ENCODE measurements at regions not wholly inside any gene's neighbourhood (a gene's known extent, or its start where the extent isn't known, plus 50 kb on each side); places are given as distances from the start of the nearest gene placed in this dataset.

DNA sequence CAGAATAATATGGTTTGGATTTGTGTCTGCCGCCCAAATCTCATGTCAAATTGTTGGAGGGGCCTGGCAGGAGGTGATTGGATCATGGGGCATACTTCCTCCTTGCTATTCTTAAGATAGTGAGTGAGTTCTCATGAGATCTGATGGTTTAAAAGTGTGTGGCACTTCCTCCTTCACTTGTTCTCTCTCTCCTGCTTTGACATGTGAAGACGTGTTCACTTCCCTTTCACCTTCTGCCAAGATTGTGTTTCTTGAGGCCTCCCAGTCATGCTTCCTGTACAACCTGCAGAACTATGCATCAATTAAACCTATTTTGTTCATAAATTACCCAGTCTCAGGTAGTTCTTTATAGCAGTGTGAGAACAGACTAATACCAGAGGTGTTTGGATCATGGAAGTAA, 325.7 kb upstream of the GIMD1 start:
- no peak for TF ChIP-seq POLR2AphosphoS5 (IDR thresholded peaks at IDR 0.05)
- TF ChIP-seq, protein P1, sequence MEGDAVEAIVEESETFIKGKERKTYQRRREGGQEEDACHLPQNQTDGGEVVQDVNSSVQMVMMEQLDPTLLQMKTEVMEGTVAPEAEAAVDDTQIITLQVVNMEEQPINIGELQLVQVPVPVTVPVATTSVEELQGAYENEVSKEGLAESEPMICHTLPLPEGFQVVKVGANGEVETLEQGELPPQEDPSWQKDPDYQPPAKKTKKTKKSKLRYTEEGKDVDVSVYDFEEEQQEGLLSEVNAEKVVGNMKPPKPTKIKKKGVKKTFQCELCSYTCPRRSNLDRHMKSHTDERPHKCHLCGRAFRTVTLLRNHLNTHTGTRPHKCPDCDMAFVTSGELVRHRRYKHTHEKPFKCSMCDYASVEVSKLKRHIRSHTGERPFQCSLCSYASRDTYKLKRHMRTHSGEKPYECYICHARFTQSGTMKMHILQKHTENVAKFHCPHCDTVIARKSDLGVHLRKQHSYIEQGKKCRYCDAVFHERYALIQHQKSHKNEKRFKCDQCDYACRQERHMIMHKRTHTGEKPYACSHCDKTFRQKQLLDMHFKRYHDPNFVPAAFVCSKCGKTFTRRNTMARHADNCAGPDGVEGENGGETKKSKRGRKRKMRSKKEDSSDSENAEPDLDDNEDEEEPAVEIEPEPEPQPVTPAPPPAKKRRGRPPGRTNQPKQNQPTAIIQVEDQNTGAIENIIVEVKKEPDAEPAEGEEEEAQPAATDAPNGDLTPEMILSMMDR (IDR thresholded peaks at IDR 0.05) = no peak
- no peak for TF ChIP-seq POLR2A (IDR thresholded peaks at IDR 0.05)

Measured in upper lobe of left lung (tissue), 4 donors.